ENCODE measurements at regions not wholly inside any gene's neighbourhood (a gene's known extent, or its start where the extent isn't known, plus 50 kb on each side); places are given as distances from the start of the nearest gene placed in this dataset.

DNA sequence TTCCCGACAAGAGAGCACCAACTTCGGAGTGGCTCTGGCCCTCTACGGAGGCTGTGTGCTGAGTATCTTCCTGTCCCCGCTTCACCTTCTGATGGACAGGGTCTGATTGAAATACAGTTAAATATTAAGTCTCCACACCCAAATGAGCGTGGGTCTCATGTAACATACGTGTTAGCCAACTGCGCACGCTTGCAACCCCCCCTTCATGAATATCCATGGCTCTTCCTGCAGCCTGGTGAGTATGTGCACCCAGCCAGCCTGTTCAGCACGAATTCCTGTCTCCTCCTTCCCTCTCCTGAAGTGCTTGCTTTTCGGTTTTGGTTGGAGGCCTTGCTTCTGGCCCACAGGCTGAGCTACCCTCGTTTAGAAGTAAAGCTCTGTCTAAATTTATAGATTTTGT is 102.9 kb upstream of the FRMD1 start:
- TF ChIP-seq, protein P1, sequence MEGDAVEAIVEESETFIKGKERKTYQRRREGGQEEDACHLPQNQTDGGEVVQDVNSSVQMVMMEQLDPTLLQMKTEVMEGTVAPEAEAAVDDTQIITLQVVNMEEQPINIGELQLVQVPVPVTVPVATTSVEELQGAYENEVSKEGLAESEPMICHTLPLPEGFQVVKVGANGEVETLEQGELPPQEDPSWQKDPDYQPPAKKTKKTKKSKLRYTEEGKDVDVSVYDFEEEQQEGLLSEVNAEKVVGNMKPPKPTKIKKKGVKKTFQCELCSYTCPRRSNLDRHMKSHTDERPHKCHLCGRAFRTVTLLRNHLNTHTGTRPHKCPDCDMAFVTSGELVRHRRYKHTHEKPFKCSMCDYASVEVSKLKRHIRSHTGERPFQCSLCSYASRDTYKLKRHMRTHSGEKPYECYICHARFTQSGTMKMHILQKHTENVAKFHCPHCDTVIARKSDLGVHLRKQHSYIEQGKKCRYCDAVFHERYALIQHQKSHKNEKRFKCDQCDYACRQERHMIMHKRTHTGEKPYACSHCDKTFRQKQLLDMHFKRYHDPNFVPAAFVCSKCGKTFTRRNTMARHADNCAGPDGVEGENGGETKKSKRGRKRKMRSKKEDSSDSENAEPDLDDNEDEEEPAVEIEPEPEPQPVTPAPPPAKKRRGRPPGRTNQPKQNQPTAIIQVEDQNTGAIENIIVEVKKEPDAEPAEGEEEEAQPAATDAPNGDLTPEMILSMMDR (IDR thresholded peaks at IDR 0.05), result no peak
- TF ChIP-seq POLR2A (IDR thresholded peaks at IDR 0.05), result no peak

All from heart left ventricle (tissue), 13 donors.